ENCODE measurements at regions not wholly inside any gene's neighbourhood (a gene's known extent, or its start where the extent isn't known, plus 50 kb on each side); places are given as distances from the start of the nearest gene placed in this dataset.

DNA sequence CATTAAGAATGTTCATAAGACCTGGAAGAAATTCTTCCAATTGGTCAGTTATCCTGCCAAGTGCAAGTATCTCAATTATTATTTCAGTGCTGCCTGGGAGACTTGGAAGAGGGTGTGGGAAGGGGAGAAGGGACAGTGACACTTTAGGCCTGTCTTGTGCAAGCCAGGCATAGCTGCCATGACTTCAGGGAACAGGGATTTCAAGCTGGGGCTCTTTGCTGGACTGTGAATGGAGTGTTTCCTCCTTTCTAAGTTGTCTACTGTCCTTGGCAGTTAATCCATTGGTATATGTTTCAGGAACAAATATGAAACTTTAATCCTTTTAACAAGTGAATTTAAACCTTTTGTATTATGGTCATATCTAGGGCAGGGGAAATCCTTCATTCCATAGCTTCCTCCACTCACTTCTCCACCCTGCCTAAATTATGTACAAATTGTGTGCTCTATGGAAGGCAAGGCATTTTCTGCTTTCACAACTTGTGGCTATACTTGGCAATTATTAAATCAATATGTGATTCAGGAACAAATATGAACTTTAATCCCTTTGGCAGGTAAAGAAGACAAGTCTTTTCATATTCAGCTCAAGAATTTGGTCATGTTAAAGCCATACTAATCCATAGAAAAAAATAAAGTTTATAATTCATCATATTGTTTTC lies 72.7 kb upstream of the IL33 start:
- no peak overlapping the region for H2AK5ac ChIP-seq (ENCODE audit: low read depth, low read length)
- no peak for TF ChIP-seq KDM4A (IDR thresholded peaks at IDR 0.05; ENCODE audit: low read depth, low read length, severe bottlenecking)
- TF ChIP-seq, protein P1, sequence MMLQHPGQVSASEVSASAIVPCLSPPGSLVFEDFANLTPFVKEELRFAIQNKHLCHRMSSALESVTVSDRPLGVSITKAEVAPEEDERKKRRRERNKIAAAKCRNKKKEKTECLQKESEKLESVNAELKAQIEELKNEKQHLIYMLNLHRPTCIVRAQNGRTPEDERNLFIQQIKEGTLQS (IDR thresholded peaks at IDR 0.05; ENCODE audit: insufficient read depth, low read depth, low read length): no peak

More for the DNA sequence above, 72.7 kb upstream of the IL33 start:
- Histone ChIP-seq H3K9ac (replicated peaks in 1 of 4; ENCODE audit: extremely low read depth in 1 of 4, low read depth in 3 of 4, low read length in 3 of 4) (no peak overlapping the region), H3K27me3 (replicated peaks in 1 of 4; ENCODE audit: control insufficient read depth in 3 of 4, extremely low read depth in 1 of 4, insufficient read depth in 3 of 4, low read length in 3 of 4) (no peaks in the 10 kb centered on the region), H3K56ac (replicated peaks; ENCODE audit: insufficient read length, low read depth, low read length) (no peak overlapping the region), H2BK15ac (ENCODE audit: low read length) (no peak overlapping the region), H3K23ac (ENCODE audit: insufficient read length) (no peak overlapping the region), H3K4me3 (ENCODE audit: extremely low read depth in 1 of 4, insufficient read depth in 2 of 4, low read depth in 3 of 4, low read length in 4 of 4) (no peak overlapping the region), H4K91ac (replicated peaks; ENCODE audit: insufficient read length, low read length) (no peak overlapping the region), H3K79me2 (ENCODE audit: control insufficient read depth in 1 of 2, insufficient read depth in 2 of 2, low read length in 2 of 2) (no peaks in the 10 kb centered on the region), H2BK20ac (ENCODE audit: low read length) (no peak overlapping the region), H3K23me2 (ENCODE audit: low read depth, low read length) (no peaks in the 10 kb centered on the region), H3K9me3 (ENCODE audit: insufficient read depth in 2 of 2, low read depth in 1 of 2, low read length in 1 of 2) (no peaks in the 10 kb centered on the region), H4K8ac (ENCODE audit: extremely low read depth, insufficient read depth, low read length) (no peak overlapping the region), H2BK12ac (ENCODE audit: low read depth, low read length) (no peak overlapping the region), H3K14ac (ENCODE audit: insufficient read length) (no peak overlapping the region), H3K4me2 (ENCODE audit: insufficient read depth in 1 of 2, low read depth in 2 of 2, low read length in 2 of 2) (no peak overlapping the region), H2BK5ac (ENCODE audit: low read depth, low read length) (no peak overlapping the region), H3K4me1 (replicated peaks in 1 of 4; ENCODE audit: control insufficient read depth in 3 of 4, insufficient read depth in 4 of 4, low read length in 3 of 4) (no peaks in the 10 kb centered on the region), H3K18ac (ENCODE audit: extremely low read depth, low read length) (no peak overlapping the region), H2AFZ (ENCODE audit: low read length) (no peak overlapping the region), H3K27ac (ENCODE audit: low read depth, low read length) (no peak overlapping the region), H2BK120ac (replicated peaks; ENCODE audit: low read depth, low read length) (no peak overlapping the region), H3K79me1 (ENCODE audit: low read depth, low read length) (no peaks in the 10 kb centered on the region), H3K4ac (replicated peaks; ENCODE audit: insufficient read length, low read depth, low read length) (no peak overlapping the region), H4K20me1 (replicated peaks in 1 of 2; ENCODE audit: control insufficient read depth in 1 of 2, insufficient read depth in 2 of 2, low read length in 2 of 2) (no peaks in the 10 kb centered on the region), H4K5ac (ENCODE audit: insufficient read length, low read depth, low read length) (no peak overlapping the region), H3K36me3 (ENCODE audit: control insufficient read depth in 2 of 4, insufficient read depth in 4 of 4, low read length in 3 of 4) (no peaks in the 10 kb centered on the region)
- CTCF ChIA-PET (ENCODE audit: partially characterized antibody): interaction anchor here (1.1 to 1.2 kb wide), 2 partner anchors 15 to 22 kb away, joined by 3 to 4 read pairs; no protein-coding TSS in a partner anchor
- no peak for DNase-seq (ENCODE audit: low read depth in 1 of 2, low spot score in 2 of 2)
- FAIRE-seq: no peak
- POLR2A ChIA-PET (ENCODE audit: partially characterized antibody): no interaction called here

All from H1 (cell line).